ENCODE measurements at regions not wholly inside any gene's neighbourhood (a gene's known extent, or its start where the extent isn't known, plus 50 kb on each side); places are given as distances from the start of the nearest gene placed in this dataset.

DNA sequence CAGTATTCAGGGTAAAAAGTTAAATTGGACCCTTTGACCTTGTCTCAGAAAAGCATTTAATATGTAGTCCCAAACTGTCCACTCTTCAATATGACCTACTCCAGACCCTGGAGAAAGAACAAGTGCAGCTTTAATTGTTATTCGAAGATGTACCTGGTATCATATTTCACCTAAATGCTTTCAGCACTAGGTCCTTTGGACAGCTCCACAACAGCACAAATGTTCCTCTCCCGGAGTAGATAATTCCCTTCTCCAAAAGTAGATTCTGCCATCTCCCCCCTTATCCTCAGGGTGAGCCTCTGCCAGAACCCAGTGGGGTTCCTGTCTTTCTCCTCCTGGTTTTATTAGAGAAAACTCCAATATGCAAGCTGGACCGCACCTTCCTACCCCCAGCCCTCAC is 104.5 kb upstream of the AJAP1 start:
- ChIA-PET CTCF (no interaction called here), POLR2A (no interaction called here)

DNA sequence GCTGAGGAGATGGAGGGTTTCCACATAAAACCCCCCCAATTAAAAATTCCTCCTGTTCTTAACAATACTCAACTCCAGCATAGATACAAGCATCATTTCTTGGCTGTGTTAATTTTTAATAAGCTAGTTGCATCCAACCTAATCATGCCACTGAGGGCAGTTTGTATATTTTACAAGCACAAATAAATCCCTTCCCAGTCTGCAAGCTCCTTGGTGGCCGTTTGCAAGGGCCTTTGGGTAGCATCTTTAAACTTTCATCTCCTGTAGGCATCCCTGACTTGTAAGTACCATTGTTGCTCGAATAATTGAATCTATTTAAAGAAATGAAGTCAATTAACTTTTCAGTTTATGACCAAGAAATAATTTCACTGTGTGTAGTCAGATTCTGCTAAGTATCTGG is 103.5 kb upstream of the AJAP1 start:
- POLR2A ChIA-PET, result no interaction called here
- CTCF ChIA-PET, result interaction anchor here (0.6 kb wide), 1 partner anchor 448 kb away, joined by 3 read pairs; no protein-coding TSS in a partner anchor
- DNase-seq (ENCODE audit: extremely low spot score), result no peak
- no peak for TF ChIP-seq NFRKB (IDR thresholded peaks at IDR 0.05)
- no peak for TF ChIP-seq ELF4 (IDR thresholded peaks at IDR 0.05)
- TF ChIP-seq HDGF (IDR thresholded peaks at IDR 0.05; ENCODE audit: borderline replicate concordance), result no peak
- no peak for TF ChIP-seq SP1 (IDR thresholded peaks at IDR 0.05)
- TF ChIP-seq SUZ12 (IDR thresholded peaks at IDR 0.05), result no peak
- no peak for TF ChIP-seq ARNT (IDR thresholded peaks at IDR 0.05)
- no peak for TF ChIP-seq FOXA1 (IDR thresholded peaks at IDR 0.05)
- TF ChIP-seq TARDBP (IDR thresholded peaks at IDR 0.05), result no peak
- no peak for TF ChIP-seq ZNF384 (IDR thresholded peaks at IDR 0.05)

More for the DNA sequence above, 104.5 kb upstream of the AJAP1 start:
- no peak for TF ChIP-seq SUZ12 (IDR thresholded peaks at IDR 0.05)
- no peak for TF ChIP-seq LEF1 (IDR thresholded peaks at IDR 0.05; ENCODE audit: borderline replicate concordance)
- TF ChIP-seq FOXK2 (IDR thresholded peaks at IDR 0.05), result no peak
- TF ChIP-seq L3MBTL2 (conservative IDR thresholded peaks at IDR 0.05), result no peak
- no peak for TF ChIP-seq ZNF384 (IDR thresholded peaks at IDR 0.05)
- no peak for TF ChIP-seq ARNT (IDR thresholded peaks at IDR 0.05)
- no peak for TF ChIP-seq FOXA1 (IDR thresholded peaks at IDR 0.05)
- DNase-seq (ENCODE audit: extremely low spot score), result no peak

DNA sequence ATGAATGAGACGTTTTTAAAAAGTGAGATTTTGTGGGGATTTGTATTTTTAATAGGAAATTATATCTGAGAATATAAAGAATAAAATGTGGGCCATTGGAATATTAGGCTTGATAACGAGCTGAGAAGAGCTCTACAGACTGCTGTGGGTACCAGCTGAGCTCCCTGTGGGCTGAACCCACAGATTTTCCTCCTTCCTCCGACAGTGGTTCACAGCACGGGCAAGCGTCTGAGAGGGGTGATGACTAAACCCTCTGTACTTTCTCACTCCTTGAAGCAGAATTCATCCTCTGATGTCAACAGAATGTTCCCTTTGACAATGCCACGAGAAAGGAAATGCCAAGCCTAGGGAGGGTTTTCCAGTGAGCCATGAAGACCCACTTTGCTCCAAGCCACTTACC is 102.7 kb upstream of the AJAP1 start:
- TF ChIP-seq NFRKB (IDR thresholded peaks at IDR 0.05), result no peak
- no peak for TF ChIP-seq L3MBTL2 (conservative IDR thresholded peaks at IDR 0.05)
- TF ChIP-seq ARNT (IDR thresholded peaks at IDR 0.05), result no peak
- CTCF ChIA-PET, result no interaction called here
- no peak for DNase-seq (ENCODE audit: extremely low spot score)
- POLR2A ChIA-PET, result no interaction called here

DNA sequence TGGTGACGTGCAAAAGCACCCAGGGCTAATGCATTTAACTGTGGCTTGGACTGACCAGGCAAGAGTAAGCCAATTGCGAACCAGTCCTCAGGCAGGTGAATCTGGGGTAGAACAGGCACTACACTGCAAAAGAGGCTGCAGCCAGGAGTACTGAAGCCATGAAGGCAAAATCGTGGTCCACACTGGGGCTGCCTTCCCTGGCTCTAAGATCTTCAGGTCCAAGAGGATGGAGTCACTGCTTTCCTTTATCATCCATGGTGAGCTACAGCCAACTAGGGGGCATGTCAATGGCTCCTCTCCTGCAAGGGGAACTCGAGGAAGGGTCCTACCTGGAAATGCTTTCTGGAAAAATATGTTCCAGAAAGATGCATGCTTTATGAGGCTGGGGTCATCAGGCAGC is 100.6 kb upstream of the AJAP1 start:
- CTCF ChIA-PET, result no interaction called here
- TF ChIP-seq FOXA1 (IDR thresholded peaks at IDR 0.05) (no peak), CTBP1 (IDR thresholded peaks at IDR 0.05; ENCODE audit: borderline replicate concordance) (no peak), NFRKB (IDR thresholded peaks at IDR 0.05) (no peak), ELF4 (IDR thresholded peaks at IDR 0.05) (no peak), ARNT (IDR thresholded peaks at IDR 0.05) (no peak), LEF1 (IDR thresholded peaks at IDR 0.05; ENCODE audit: borderline replicate concordance) (no peak), SP1 (IDR thresholded peaks at IDR 0.05) (no peak), HDGF (IDR thresholded peaks at IDR 0.05; ENCODE audit: borderline replicate concordance) (no peak), L3MBTL2 (conservative IDR thresholded peaks at IDR 0.05) (no peak), FOXM1 (IDR thresholded peaks at IDR 0.05; ENCODE audit: borderline replicate concordance) (no peak), FOXK2 (IDR thresholded peaks at IDR 0.05) (no peak), BHLHE40 (IDR thresholded peaks at IDR 0.05; ENCODE audit: borderline replicate concordance) (no peak), TARDBP (IDR thresholded peaks at IDR 0.05) (no peak), ZNF384 (IDR thresholded peaks at IDR 0.05) (no peak), SUZ12 (IDR thresholded peaks at IDR 0.05) (no peak)
- TF ChIP-seq, protein P1, sequence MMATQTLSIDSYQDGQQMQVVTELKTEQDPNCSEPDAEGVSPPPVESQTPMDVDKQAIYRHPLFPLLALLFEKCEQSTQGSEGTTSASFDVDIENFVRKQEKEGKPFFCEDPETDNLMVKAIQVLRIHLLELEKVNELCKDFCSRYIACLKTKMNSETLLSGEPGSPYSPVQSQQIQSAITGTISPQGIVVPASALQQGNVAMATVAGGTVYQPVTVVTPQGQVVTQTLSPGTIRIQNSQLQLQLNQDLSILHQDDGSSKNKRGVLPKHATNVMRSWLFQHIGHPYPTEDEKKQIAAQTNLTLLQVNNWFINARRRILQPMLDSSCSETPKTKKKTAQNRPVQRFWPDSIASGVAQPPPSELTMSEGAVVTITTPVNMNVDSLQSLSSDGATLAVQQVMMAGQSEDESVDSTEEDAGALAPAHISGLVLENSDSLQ (IDR thresholded peaks at IDR 0.05), result no peak
- DNase-seq (ENCODE audit: extremely low spot score), result no peak
- POLR2A ChIA-PET, result no interaction called here

DNA sequence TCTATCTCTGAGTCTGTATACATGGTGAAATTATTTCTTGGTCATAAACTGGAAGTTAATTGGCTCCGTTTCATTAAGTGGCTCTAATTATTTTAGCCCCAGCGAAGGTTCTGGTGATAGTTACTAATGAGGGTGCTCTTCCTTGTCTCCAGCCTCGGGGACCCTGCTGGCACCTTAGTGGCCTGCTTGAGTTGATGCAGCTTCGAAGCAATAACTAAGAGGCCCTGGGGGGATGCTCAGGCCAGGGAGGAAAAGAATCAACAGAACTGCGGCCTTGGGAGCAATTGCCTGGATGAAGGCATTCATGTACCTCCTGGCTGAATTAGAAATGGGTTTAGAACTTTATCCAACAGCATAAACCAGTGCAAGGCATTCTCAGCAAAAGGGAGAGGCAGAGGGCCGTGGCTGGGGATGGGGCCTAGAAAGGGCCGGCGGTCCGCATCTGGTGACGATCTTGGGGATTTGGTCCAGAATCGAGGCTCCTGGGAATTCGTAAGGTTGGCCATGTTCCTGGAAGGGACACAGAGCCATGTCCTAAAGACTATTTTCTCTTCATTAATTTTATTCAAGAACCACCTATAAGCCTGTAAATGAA is 100.0 kb upstream of the AJAP1 start:
- no peak for TF ChIP-seq FOXA1 (IDR thresholded peaks at IDR 0.05)
- TF ChIP-seq NFRKB (IDR thresholded peaks at IDR 0.05), result no peak
- TF ChIP-seq L3MBTL2 (conservative IDR thresholded peaks at IDR 0.05), result no peak
- no peak for TF ChIP-seq HDGF (IDR thresholded peaks at IDR 0.05; ENCODE audit: borderline replicate concordance)
- TF ChIP-seq FOXK2 (IDR thresholded peaks at IDR 0.05), result no peak
- TF ChIP-seq, protein P1 (IDR thresholded peaks at IDR 0.05), result no peak
- TF ChIP-seq TARDBP (IDR thresholded peaks at IDR 0.05), result no peak
- no peak for TF ChIP-seq SUZ12 (IDR thresholded peaks at IDR 0.05)
- TF ChIP-seq ARNT (IDR thresholded peaks at IDR 0.05), result no peak
- no peak for TF ChIP-seq CTBP1 (IDR thresholded peaks at IDR 0.05; ENCODE audit: borderline replicate concordance)
- TF ChIP-seq ELF4 (IDR thresholded peaks at IDR 0.05), result no peak
- no peak for TF ChIP-seq LEF1 (IDR thresholded peaks at IDR 0.05; ENCODE audit: borderline replicate concordance)
- no peak for TF ChIP-seq ZNF384 (IDR thresholded peaks at IDR 0.05)
- POLR2A ChIA-PET, result no interaction called here

DNA sequence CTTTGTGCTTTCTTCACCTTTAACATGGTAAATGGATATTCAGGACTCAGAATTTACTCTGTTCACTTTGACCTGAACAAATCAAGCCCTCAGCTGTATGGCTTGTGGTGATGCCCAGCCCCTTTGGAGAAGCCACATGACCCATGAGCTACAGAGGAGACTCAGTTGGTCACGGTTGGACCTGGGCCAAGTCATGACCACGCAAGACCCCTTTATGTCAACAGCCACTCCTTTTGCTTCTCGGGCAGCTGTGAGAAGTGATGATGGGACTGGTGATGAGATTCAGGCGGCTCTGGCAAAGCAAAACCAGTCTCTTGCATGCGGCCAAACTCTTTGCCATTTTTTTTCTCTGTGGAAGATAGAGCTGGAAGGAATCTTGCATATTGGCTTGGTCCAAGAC is 96.5 kb upstream of the AJAP1 start:
- DNase-seq (ENCODE audit: extremely low spot score), result no peak
- ChIA-PET POLR2A (no interaction called here), CTCF (no interaction called here)
- TF ChIP-seq FOXA1 (IDR thresholded peaks at IDR 0.05) (no peak), NFRKB (IDR thresholded peaks at IDR 0.05) (no peak), L3MBTL2 (conservative IDR thresholded peaks at IDR 0.05) (no peak), TARDBP (IDR thresholded peaks at IDR 0.05) (no peak), HDGF (IDR thresholded peaks at IDR 0.05; ENCODE audit: borderline replicate concordance) (no peak), BHLHE40 (IDR thresholded peaks at IDR 0.05; ENCODE audit: borderline replicate concordance) (no peak), SUZ12 (IDR thresholded peaks at IDR 0.05) (no peak), CTBP1 (IDR thresholded peaks at IDR 0.05; ENCODE audit: borderline replicate concordance) (no peak), FOXM1 (IDR thresholded peaks at IDR 0.05; ENCODE audit: borderline replicate concordance) (no peak), FOXK2 (IDR thresholded peaks at IDR 0.05) (no peak), ELF4 (IDR thresholded peaks at IDR 0.05) (no peak), LEF1 (IDR thresholded peaks at IDR 0.05; ENCODE audit: borderline replicate concordance) (no peak), ZNF384 (IDR thresholded peaks at IDR 0.05) (no peak), SP1 (IDR thresholded peaks at IDR 0.05) (no peak), ARNT (IDR thresholded peaks at IDR 0.05) (no peak)
- TF ChIP-seq, protein P1 (IDR thresholded peaks at IDR 0.05), result no peak

More for the DNA sequence above, 100.0 kb upstream of the AJAP1 start:
- CTCF ChIA-PET, result no interaction called here
- DNase-seq (ENCODE audit: extremely low spot score), result no peak
